AG09309 (cell line): ENCODE measurements at regions not wholly inside any gene's neighbourhood (a gene's known extent, or its start where the extent isn't known, plus 50 kb on each side); places are given as distances from the start of the nearest gene placed in this dataset.

Source experiments
- DNase-seq: peaks from one replicate; pipeline ENCODE4 v3.0.0-alpha.2; 2010; ENCODE audit warnings: low read depth
- H3K4me3 ChIP-seq: 2 replicates; pipeline ENCODE4 v1.5.1; 2011; ENCODE audit warnings: mild to moderate bottlenecking, low read depth, low read length, moderate library complexity; ENCODE audit not compliant: control insufficient read depth
- CTCF ChIP-seq: IDR thresholded peaks from 2 replicates; pipeline ENCODE4 v1.5.1; 2011; ENCODE audit warnings: mild to moderate bottlenecking, low read depth, low read length, inconsistent platforms; ENCODE audit not compliant: insufficient read depth, control insufficient read depth; ENCODE audit errors: missing control alignments

GRCh38 chr14:75373616-75374015 lies 54.2 kb upstream of the JDP2 start:
- no peak for TF ChIP-seq CTCF
- no peak overlapping the region for H3K4me3 ChIP-seq
- DNase-seq, result no peak

GRCh38 chr14:75374911-75375310 lies 52.9 kb upstream of the JDP2 start:
- no peak for TF ChIP-seq CTCF
- H3K4me3 ChIP-seq, result no peak overlapping the region

DNA sequence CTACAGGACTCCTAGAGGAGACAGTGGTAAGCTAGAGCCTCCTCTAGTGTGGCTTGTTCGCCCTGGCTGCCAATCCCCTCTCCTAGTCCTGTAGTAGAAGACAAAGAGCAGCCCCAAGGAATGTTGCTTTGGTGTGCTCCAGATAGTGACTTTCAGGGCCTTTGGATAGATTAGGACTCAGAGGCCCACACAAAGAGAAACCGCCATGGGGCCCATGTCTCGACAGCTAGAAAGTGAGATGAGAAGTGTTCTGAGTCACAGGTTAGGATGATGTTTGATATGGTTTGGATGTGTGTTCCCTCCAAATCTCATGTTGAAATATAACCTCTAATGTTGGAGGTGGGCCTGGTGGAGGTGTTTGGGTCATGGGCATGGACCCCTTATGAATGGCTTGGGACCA lies 51.8 kb upstream of the JDP2 start:
- H3K4me3 ChIP-seq, result no peak overlapping the region
- TF ChIP-seq CTCF, result no peak
- DNase-seq, result no peak

More at GRCh38 chr14:75374911-75375310, 52.9 kb upstream of the JDP2 start:
- DNase-seq, result no peak
